CD4-positive, alpha-beta memory T cell (primary cell): ENCODE measurements at regions not wholly inside any gene's neighbourhood (a gene's known extent, or its start where the extent isn't known, plus 50 kb on each side); places are given as distances from the start of the nearest gene placed in this dataset.

Experiments
- CTCF ChIA-PET: fragments of 350-600 bp; sonication (Branson Sonifier 250); formaldehyde crosslinking; loops from one replicate; lab custom pipeline; 2021; ENCODE audit warnings: inconsistent platforms; ENCODE audit not compliant: partially characterized antibody; lab: Charles Lee
- POLR2A ChIA-PET: fragments of 350-600 bp; sonication (Branson Sonifier 250); formaldehyde crosslinking; loops from one replicate; lab custom pipeline; 2021; ENCODE audit not compliant: partially characterized antibody; lab: Charles Lee
- DNase-seq, 5 donors: peaks; one replicate each; pipeline versions ENCODE4 v3.0.0 to v3.0.0-alpha.2; 2020 to 2022; ENCODE audit warnings: mixed read lengths in 1 of 5
- H3K27ac ChIP-seq: one replicate; pipeline ENCODE4 v1.7.0; 2013; ENCODE audit warnings: low read depth, low read length
- H3K27me3 ChIP-seq: 2 replicates; pipeline ENCODE4 v1.7.0; 2013; ENCODE audit warnings: mild to moderate bottlenecking, low read length, moderate library complexity; ENCODE audit not compliant: insufficient read depth
- H3K36me3 ChIP-seq: 2 replicates; pipeline ENCODE4 v1.7.0; 2013; ENCODE audit warnings: mild to moderate bottlenecking, low read length, moderate library complexity; ENCODE audit not compliant: insufficient read depth
- H3K4me1 ChIP-seq: 2 replicates; pipeline ENCODE4 v1.7.0; 2013; ENCODE audit warnings: mild to moderate bottlenecking, low read length, moderate library complexity; ENCODE audit not compliant: insufficient read depth
- H3K4me3 ChIP-seq, 2 donors: one replicate each; pipeline ENCODE4 v1.7.0; 2013; ENCODE audit warnings: low read length in 2 of 2, mild to moderate bottlenecking in 1 of 2
- H3K9me3 ChIP-seq, 2 donors: one replicate each; pipeline ENCODE4 v1.7.0; 2013; ENCODE audit warnings: low read length in 2 of 2, control low read depth in 1 of 2; ENCODE audit not compliant: control insufficient read depth in 1 of 2
- H3K27ac Mint-ChIP-seq, 7 donors: one replicate each; pipeline ENCODE4 v1.8.0; 2020 to 2021; ENCODE audit warnings: mixed read lengths in 7 of 7, mild to moderate bottlenecking in 6 of 7, inconsistent platforms in 3 of 7, moderate library complexity in 3 of 7
- H3K27me3 Mint-ChIP-seq, 2 donors: one replicate each; pipeline ENCODE4 v1.8.0; 2020 to 2021; ENCODE audit warnings: mixed read lengths in 2 of 2
- H3K36me3 Mint-ChIP-seq, 2 donors: one replicate each; pipeline ENCODE4 v1.8.0; 2020 to 2021; ENCODE audit warnings: mixed read lengths in 2 of 2, inconsistent platforms in 1 of 2, mild to moderate bottlenecking in 1 of 2
- H3K4me1 Mint-ChIP-seq, 4 donors: one replicate each; pipeline ENCODE4 v1.8.0; 2020 to 2021; ENCODE audit warnings: mixed read lengths in 4 of 4, mild to moderate bottlenecking in 1 of 4
- H3K4me3 Mint-ChIP-seq, 8 donors: one replicate each; pipeline ENCODE4 v1.8.0; 2020 to 2021; ENCODE audit warnings: mixed read lengths in 8 of 8, mild to moderate bottlenecking in 7 of 8, moderate library complexity in 6 of 8, inconsistent platforms in 3 of 8
- H3K9me3 Mint-ChIP-seq, 8 donors: one replicate each; pipeline ENCODE4 v1.8.0; 2020 to 2021; ENCODE audit warnings: mixed read lengths in 8 of 8, mild to moderate bottlenecking in 5 of 8, inconsistent platforms in 3 of 8, moderate library complexity in 1 of 8
- intact Hi-C: fragments of 100-400 bp; cut with micrococcal nuclease; formaldehyde crosslinking; loops from one replicate; pipeline ENCODE4 v1.15.1; 2023

GRCh38 chr13:50115695-50116094, 100.5 kb downstream of the KCNRG start:
- Mint-ChIP-seq H3K27me3 (no peaks in the 10 kb centered on the region), H3K9me3 (no peaks in the 10 kb centered on the region), H3K4me1 (peaks cover 14 to 21% (median 19%) of the 10 kb centered on the region in 4 donors), H3K36me3 (peaks cover 0 to 1% of the 10 kb centered on the region in 2 donors), H3K4me3 (no peak overlapping the region), H3K27ac (no peak overlapping the region)
- DNase-seq = no peak
- Histone ChIP-seq H3K27ac (no peak overlapping the region), H3K4me3 (no peak overlapping the region), H3K27me3 (no peaks in the 10 kb centered on the region), H3K4me1 (peaks cover 44% of the 10 kb centered on the region), H3K36me3 (no peaks in the 10 kb centered on the region), H3K9me3 (no peaks in the 10 kb centered on the region)
- intact Hi-C loops = no loop called here
- ChIA-PET POLR2A (interaction anchor here (1.0 to 6.4 kb wide), 4 partner anchors 10 to 118 kb away, joined by 3 to 76 read pairs (median 8); no protein-coding TSS in a partner anchor), CTCF (interaction anchor here (0.7 to 3.9 kb wide), 4 partner anchors 9 to 139 kb away, joined by 3 to 26 read pairs (median 4); no protein-coding TSS in a partner anchor)

DNA sequence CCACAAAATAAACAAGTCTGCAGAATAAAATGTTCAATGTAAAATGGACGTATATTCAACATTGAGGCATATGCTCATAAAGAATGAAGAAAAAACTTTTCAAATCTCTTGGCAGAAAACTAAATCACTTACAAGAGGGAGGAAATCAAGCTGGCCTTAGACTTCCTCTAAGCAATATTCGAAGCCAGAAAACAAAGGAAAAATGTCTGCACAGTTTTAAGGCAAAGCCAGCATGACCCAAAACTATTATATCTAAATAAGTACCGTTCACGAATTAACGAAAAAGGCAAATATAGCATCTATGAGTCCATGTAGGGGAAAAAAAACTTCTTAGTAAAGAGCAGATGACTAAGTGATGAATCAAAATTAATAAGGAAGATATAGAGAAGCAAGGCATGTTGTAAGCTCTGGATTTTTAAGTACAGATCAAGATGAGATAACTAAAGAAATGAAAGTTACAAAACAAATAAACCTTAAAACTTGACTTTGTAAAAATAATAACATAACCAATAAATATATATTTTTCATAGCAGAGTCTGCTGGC, 101.3 kb downstream of the KCNRG start:
- Mint-ChIP-seq H3K4me3 (peak overlapping the region in 1 of 8 donors; percentile 2), H3K4me1 (peaks cover 17 to 24% (median 20%) of the 10 kb centered on the region in 4 donors), H3K27me3 (no peaks in the 10 kb centered on the region), H3K27ac (peak overlapping the region in 1 of 7 donors; percentile 5), H3K36me3 (peaks cover 0 to 1% of the 10 kb centered on the region in 2 donors), H3K9me3 (no peaks in the 10 kb centered on the region)
- Histone ChIP-seq H3K9me3 (no peaks in the 10 kb centered on the region), H3K27ac (no peak overlapping the region), H3K36me3 (peaks cover 2% of the 10 kb centered on the region), H3K4me3 (no peak overlapping the region), H3K4me1 (peaks cover 41% of the 10 kb centered on the region), H3K27me3 (no peaks in the 10 kb centered on the region)
- intact Hi-C loops = no loop called here
- no peak for DNase-seq
- POLR2A ChIA-PET = interaction anchor here (0.6 to 6.4 kb wide), 4 partner anchors 10 to 34 kb away, joined by 3 to 76 read pairs (median 7); no protein-coding TSS in a partner anchor
- CTCF ChIA-PET = interaction anchor here (3.9 kb wide), 1 partner anchor 33 kb away, joined by 26 read pairs; no protein-coding TSS in a partner anchor

GRCh38 chr13:50119591-50119990, 104.3 kb downstream of the KCNRG start:
- H3K9me3 ChIP-seq = no peaks in the 10 kb centered on the region
- Mint-ChIP-seq H3K27ac (peak overlapping the region in 1 of 7 donors; percentile 1), H3K4me1 (peaks cover 30 to 44% (median 36%) of the 10 kb centered on the region in 4 donors), H3K9me3 (no peaks in the 10 kb centered on the region), H3K4me3 (no peak overlapping the region), H3K36me3 (peaks cover 0 to 10% of the 10 kb centered on the region in 2 donors), H3K27me3 (no peaks in the 10 kb centered on the region)
- intact Hi-C loops = no loop called here
- H3K4me1 ChIP-seq = peaks cover 51% of the 10 kb centered on the region
- DNase-seq = no peak
- H3K4me3 ChIP-seq = no peak overlapping the region
- ChIA-PET CTCF (interaction anchor here (1.5 to 13.5 kb wide), 3 partner anchors 37 to 792 kb away, joined by 4 to 252 read pairs (median 5); partner anchors contain the start of gene TRIM13), POLR2A (interaction anchor here (1.0 to 14.7 kb wide), 2 partner anchors 13 to 41 kb away, joined by 3 to 648 read pairs; no protein-coding TSS in a partner anchor)
- H3K27me3 ChIP-seq = no peaks in the 10 kb centered on the region
- H3K27ac ChIP-seq = no peak overlapping the region
- H3K36me3 ChIP-seq = peaks cover 6% of the 10 kb centered on the region

- H3K36me3 Mint-ChIP-seq = peaks cover 0 to 17% of the 10 kb centered on the region in 2 donors
- DNase-seq = no peak
- peaks cover 33 to 54% (median 47%) of the 10 kb centered on the region in 4 donors for H3K4me1 Mint-ChIP-seq
- H3K4me3 Mint-ChIP-seq = peak overlapping the region in 6 of 8 donors; percentile 6 to 97 (median 88)
- H3K9me3 Mint-ChIP-seq = no peaks in the 10 kb centered on the region
- H3K27me3 Mint-ChIP-seq = peaks cover 3% of the 10 kb centered on the region in 2 donors
- ChIA-PET POLR2A (interaction anchor here (1.5 to 14.7 kb wide), 3 partner anchors 14 to 125 kb away, joined by 6 to 648 read pairs (median 79); partner anchors contain the start of gene TRIM13), CTCF (interaction anchor here (13.5 kb wide), 1 partner anchor 39 kb away, joined by 252 read pairs; no protein-coding TSS in a partner anchor)
- H3K27me3 ChIP-seq = no peaks in the 10 kb centered on the region
- H3K36me3 ChIP-seq = peaks cover 6% of the 10 kb centered on the region
- peak overlapping the region; percentile 48 to 99 (median 97) for H3K27ac Mint-ChIP-seq
- H3K27ac ChIP-seq = peak overlapping the region; percentile 98
- peaks cover 49% of the 10 kb centered on the region for H3K4me1 ChIP-seq
- no peak overlapping the region for H3K4me3 ChIP-seq
- no peaks in the 10 kb centered on the region for H3K9me3 ChIP-seq
- intact Hi-C loops = loop anchor here (2.0 to 10.0 kb wide), 3 partner anchors 16 to 1332 kb away; partner anchors contain the start of gene INTS6
These were observed 107.2 kb downstream of the KCNRG start for GRCh38 chr13:50122455-50122854.

GRCh38 chr13:50123002-50123401, 107.8 kb downstream of the KCNRG start:
- H3K4me1 Mint-ChIP-seq = peaks cover 32 to 60% (median 49%) of the 10 kb centered on the region in 4 donors
- H3K9me3 Mint-ChIP-seq = no peaks in the 10 kb centered on the region
- no peak for DNase-seq
- Histone ChIP-seq H3K4me1 (peaks cover 54% of the 10 kb centered on the region), H3K27me3 (no peaks in the 10 kb centered on the region), H3K36me3 (peaks cover 6% of the 10 kb centered on the region), H3K27ac (peak overlapping the region; percentile 98), H3K9me3 (no peaks in the 10 kb centered on the region), H3K4me3 (peak overlapping the region in 1 of 2 donors; percentile 92)
- H3K4me3 Mint-ChIP-seq = peak overlapping the region; percentile 84 to 97 (median 89)
- ChIA-PET CTCF (interaction anchor here (0.6 to 13.5 kb wide), 5 partner anchors 13 to 789 kb away, joined by 3 to 252 read pairs (median 10); partner anchors contain the start of gene TRIM13), POLR2A (interaction anchor here (1.0 to 14.7 kb wide), 23 partner anchors 8 to 789 kb away, joined by 3 to 648 read pairs (median 15); partner anchors contain the start of genes RNASEH2B and TRIM13)
- peak overlapping the region; percentile 48 to 99 (median 97) for H3K27ac Mint-ChIP-seq
- intact Hi-C loops = loop anchor here (1.0 to 10.0 kb wide), 4 partner anchors 16 to 1332 kb away; partner anchors contain the start of gene INTS6
- H3K27me3 Mint-ChIP-seq = peaks cover 3% of the 10 kb centered on the region in 2 donors
- H3K36me3 Mint-ChIP-seq = peaks cover 0 to 17% of the 10 kb centered on the region in 2 donors

- peak overlapping the region; percentile 98 for H3K27ac ChIP-seq
- ChIA-PET POLR2A (interaction anchor here (0.9 to 14.7 kb wide), 28 partner anchors 9 to 789 kb away, joined by 3 to 648 read pairs (median 10); partner anchors contain the start of genes KPNA3, RNASEH2B and TRIM13), CTCF (interaction anchor here (0.6 to 13.5 kb wide), 6 partner anchors 13 to 789 kb away, joined by 3 to 252 read pairs (median 6); partner anchors contain the start of gene TRIM13)
- H3K4me1 Mint-ChIP-seq = peaks cover 33 to 64% (median 52%) of the 10 kb centered on the region in 4 donors
- H3K4me3 Mint-ChIP-seq = peak overlapping the region; percentile 84 to 97 (median 89)
- H3K27me3 ChIP-seq = no peaks in the 10 kb centered on the region
- H3K4me1 ChIP-seq = peaks cover 59% of the 10 kb centered on the region
- H3K4me3 ChIP-seq = peak overlapping the region; percentile 48 to 92
- no peaks in the 10 kb centered on the region for H3K9me3 ChIP-seq
- H3K36me3 Mint-ChIP-seq = peaks cover 0 to 19% of the 10 kb centered on the region in 2 donors
- H3K36me3 ChIP-seq = peaks cover 6% of the 10 kb centered on the region
- peak overlapping the region; percentile 94 to 99 (median 97) for H3K27ac Mint-ChIP-seq
- no peaks in the 10 kb centered on the region for H3K9me3 Mint-ChIP-seq
- H3K27me3 Mint-ChIP-seq = peaks cover 3 to 6% of the 10 kb centered on the region in 2 donors
- intact Hi-C loops = loop anchor here (1.0 to 10.0 kb wide), 4 partner anchors 17 to 1331 kb away; partner anchors contain the start of gene INTS6
- peak in 1 of 5 donors; percentile 73 for DNase-seq
These were observed 108.2 kb downstream of the KCNRG start for GRCh38 chr13:50123515-50123861.
